ENCODE measurements at regions not wholly inside any gene's neighbourhood (a gene's known extent, or its start where the extent isn't known, plus 50 kb on each side); places are given as distances from the start of the nearest gene placed in this dataset.

DNA sequence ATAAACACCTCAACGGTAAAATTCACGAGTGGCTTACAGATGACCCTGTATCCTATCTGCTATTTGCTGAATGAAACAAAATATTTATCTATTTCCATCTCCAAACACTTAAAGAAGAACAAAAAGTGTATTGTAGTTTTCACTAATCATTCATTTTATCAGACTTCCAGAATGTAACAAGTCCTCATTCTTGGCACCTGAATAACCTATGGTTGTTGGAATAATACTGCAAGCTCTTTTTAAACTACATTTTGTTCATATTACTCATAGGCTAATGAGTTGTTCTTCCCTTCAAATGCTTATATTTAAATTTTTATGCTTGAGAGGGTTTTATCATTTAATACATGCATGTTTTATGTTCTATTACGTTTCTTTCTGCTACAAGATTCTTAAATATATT lies 1434.1 kb downstream of the SI start:
- no peak for TF ChIP-seq CSDC2 (CRISPR knock-in tag; IDR thresholded peaks at IDR 0.05)
- TF ChIP-seq, protein P1, sequence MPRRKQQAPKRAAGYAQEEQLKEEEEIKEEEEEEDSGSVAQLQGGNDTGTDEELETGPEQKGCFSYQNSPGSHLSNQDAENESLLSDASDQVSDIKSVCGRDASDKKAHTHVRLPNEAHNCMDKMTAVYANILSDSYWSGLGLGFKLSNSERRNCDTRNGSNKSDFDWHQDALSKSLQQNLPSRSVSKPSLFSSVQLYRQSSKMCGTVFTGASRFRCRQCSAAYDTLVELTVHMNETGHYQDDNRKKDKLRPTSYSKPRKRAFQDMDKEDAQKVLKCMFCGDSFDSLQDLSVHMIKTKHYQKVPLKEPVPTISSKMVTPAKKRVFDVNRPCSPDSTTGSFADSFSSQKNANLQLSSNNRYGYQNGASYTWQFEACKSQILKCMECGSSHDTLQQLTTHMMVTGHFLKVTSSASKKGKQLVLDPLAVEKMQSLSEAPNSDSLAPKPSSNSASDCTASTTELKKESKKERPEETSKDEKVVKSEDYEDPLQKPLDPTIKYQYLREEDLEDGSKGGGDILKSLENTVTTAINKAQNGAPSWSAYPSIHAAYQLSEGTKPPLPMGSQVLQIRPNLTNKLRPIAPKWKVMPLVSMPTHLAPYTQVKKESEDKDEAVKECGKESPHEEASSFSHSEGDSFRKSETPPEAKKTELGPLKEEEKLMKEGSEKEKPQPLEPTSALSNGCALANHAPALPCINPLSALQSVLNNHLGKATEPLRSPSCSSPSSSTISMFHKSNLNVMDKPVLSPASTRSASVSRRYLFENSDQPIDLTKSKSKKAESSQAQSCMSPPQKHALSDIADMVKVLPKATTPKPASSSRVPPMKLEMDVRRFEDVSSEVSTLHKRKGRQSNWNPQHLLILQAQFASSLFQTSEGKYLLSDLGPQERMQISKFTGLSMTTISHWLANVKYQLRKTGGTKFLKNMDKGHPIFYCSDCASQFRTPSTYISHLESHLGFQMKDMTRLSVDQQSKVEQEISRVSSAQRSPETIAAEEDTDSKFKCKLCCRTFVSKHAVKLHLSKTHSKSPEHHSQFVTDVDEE (CRISPR knock-in tag; IDR thresholded peaks at IDR 0.05): no peak
- TF ChIP-seq PPARA (CRISPR knock-in tag; IDR thresholded peaks at IDR 0.05; ENCODE audit: borderline replicate concordance): no peak
- TF ChIP-seq ZFP3 (CRISPR knock-in tag; IDR thresholded peaks at IDR 0.05): no peak
- TF ChIP-seq, protein P2, sequence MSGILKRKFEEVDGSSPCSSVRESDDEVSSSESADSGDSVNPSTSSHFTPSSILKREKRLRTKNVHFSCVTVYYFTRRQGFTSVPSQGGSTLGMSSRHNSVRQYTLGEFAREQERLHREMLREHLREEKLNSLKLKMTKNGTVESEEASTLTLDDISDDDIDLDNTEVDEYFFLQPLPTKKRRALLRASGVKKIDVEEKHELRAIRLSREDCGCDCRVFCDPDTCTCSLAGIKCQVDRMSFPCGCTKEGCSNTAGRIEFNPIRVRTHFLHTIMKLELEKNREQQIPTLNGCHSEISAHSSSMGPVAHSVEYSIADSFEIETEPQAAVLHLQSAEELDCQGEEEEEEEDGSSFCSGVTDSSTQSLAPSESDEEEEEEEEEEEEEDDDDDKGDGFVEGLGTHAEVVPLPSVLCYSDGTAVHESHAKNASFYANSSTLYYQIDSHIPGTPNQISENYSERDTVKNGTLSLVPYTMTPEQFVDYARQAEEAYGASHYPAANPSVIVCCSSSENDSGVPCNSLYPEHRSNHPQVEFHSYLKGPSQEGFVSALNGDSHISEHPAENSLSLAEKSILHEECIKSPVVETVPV (CRISPR knock-in tag; IDR thresholded peaks at IDR 0.05): no peak
- no peak for TF ChIP-seq TCF4 (CRISPR knock-in tag; IDR thresholded peaks at IDR 0.05; ENCODE audit: borderline replicate concordance)
- no peak for TF ChIP-seq BACH2 (CRISPR knock-in tag; IDR thresholded peaks at IDR 0.05; ENCODE audit: borderline replicate concordance)
- TF ChIP-seq RARB (CRISPR knock-in tag; IDR thresholded peaks at IDR 0.05): no peak
- ATAC-seq: no peak

DNA sequence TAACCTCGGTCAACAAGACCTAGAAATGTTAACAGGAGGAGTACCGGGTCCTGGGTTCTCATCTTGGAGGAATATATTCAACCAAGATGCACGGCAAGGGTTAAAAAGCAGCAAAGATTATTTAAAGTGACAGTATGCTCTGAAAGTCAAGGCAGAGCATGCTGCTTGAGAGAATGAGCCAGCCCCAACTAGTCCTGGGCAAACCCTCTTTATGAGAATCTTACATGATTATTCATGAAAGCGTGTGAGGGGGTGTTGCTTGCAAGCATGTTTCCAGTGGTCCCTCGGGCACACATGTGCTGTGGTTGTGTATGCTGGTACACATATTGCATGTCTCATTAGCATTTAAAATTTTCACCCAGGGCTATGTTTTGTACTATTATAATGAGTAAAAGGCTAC lies 1445.6 kb downstream of the SI start:
- no peak for ATAC-seq
- TF ChIP-seq ZNF70 (CRISPR knock-in tag; IDR thresholded peaks at IDR 0.05) (no peak), ESRRG (CRISPR knock-in tag; IDR thresholded peaks at IDR 0.05) (no peak), PPARA (CRISPR knock-in tag; IDR thresholded peaks at IDR 0.05; ENCODE audit: borderline replicate concordance) (no peak), TOX (CRISPR knock-in tag; IDR thresholded peaks at IDR 0.05; ENCODE audit: borderline replicate concordance) (no peak), RARB (CRISPR knock-in tag; IDR thresholded peaks at IDR 0.05) (no peak), GLIS3 (CRISPR knock-in tag; IDR thresholded peaks at IDR 0.05) (no peak), ZC3H10 (CRISPR knock-in tag; IDR thresholded peaks at IDR 0.05) (no peak), ZNF565 (CRISPR knock-in tag; conservative IDR thresholded peaks at IDR 0.05; ENCODE audit: low read depth) (no peak), ZFP30 (CRISPR knock-in tag; IDR thresholded peaks at IDR 0.05) (no peak), TCF4 (CRISPR knock-in tag; IDR thresholded peaks at IDR 0.05; ENCODE audit: borderline replicate concordance) (no peak), OSR1 (CRISPR knock-in tag; IDR thresholded peaks at IDR 0.05) (no peak)
- TF ChIP-seq, protein P3, sequence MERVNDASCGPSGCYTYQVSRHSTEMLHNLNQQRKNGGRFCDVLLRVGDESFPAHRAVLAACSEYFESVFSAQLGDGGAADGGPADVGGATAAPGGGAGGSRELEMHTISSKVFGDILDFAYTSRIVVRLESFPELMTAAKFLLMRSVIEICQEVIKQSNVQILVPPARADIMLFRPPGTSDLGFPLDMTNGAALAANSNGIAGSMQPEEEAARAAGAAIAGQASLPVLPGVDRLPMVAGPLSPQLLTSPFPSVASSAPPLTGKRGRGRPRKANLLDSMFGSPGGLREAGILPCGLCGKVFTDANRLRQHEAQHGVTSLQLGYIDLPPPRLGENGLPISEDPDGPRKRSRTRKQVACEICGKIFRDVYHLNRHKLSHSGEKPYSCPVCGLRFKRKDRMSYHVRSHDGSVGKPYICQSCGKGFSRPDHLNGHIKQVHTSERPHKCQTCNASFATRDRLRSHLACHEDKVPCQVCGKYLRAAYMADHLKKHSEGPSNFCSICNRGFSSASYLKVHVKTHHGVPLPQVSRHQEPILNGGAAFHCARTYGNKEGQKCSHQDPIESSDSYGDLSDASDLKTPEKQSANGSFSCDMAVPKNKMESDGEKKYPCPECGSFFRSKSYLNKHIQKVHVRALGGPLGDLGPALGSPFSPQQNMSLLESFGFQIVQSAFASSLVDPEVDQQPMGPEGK (CRISPR knock-in tag; IDR thresholded peaks at IDR 0.05; ENCODE audit: borderline replicate concordance): no peak
- TF ChIP-seq, protein P1 (CRISPR knock-in tag; IDR thresholded peaks at IDR 0.05): no peak
- TF ChIP-seq, protein P2 (CRISPR knock-in tag; IDR thresholded peaks at IDR 0.05): no peak

DNA sequence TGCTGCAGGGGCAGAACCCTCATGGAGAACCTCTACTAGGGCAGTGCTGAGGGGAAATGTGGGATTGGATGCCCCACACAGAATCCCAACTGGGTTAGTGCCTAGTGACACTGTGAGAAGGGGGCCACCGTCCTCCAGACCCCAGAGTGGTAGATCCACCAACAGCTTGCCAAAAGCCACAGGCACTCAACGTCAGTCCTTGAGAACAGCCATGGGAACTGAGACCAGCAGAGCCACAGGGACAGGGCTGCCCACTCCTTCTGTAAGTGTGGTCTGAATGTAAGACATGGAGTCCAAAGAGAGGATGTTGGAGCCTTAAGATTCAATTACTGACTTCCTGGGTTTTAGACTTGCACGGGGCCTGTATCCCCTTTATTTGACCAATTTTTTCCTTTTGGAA lies 1451.5 kb downstream of the SI start:
- ATAC-seq: no peak
- TF ChIP-seq, protein P4, sequence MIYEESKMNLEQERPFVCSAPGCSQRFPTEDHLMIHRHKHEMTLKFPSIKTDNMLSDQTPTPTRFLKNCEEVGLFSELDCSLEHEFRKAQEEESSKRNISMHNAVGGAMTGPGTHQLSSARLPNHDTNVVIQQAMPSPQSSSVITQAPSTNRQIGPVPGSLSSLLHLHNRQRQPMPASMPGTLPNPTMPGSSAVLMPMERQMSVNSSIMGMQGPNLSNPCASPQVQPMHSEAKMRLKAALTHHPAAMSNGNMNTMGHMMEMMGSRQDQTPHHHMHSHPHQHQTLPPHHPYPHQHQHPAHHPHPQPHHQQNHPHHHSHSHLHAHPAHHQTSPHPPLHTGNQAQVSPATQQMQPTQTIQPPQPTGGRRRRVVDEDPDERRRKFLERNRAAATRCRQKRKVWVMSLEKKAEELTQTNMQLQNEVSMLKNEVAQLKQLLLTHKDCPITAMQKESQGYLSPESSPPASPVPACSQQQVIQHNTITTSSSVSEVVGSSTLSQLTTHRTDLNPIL (CRISPR knock-in tag; IDR thresholded peaks at IDR 0.05; ENCODE audit: low read depth): no peak
- no peak for TF ChIP-seq SNAI2 (CRISPR knock-in tag; IDR thresholded peaks at IDR 0.05)
- TF ChIP-seq, protein P2 (CRISPR knock-in tag; IDR thresholded peaks at IDR 0.05): no peak
- no peak for TF ChIP-seq PPARA (CRISPR knock-in tag; IDR thresholded peaks at IDR 0.05; ENCODE audit: borderline replicate concordance)
- TF ChIP-seq ZFP3 (CRISPR knock-in tag; IDR thresholded peaks at IDR 0.05): no peak
- TF ChIP-seq ISL1 (CRISPR knock-in tag; IDR thresholded peaks at IDR 0.05): no peak
- no peak for TF ChIP-seq CSDC2 (CRISPR knock-in tag; IDR thresholded peaks at IDR 0.05)
- no peak for TF ChIP-seq BACH2 (CRISPR knock-in tag; IDR thresholded peaks at IDR 0.05; ENCODE audit: borderline replicate concordance)
- TF ChIP-seq ESRRG (CRISPR knock-in tag; IDR thresholded peaks at IDR 0.05): no peak
- TF ChIP-seq OSR1 (CRISPR knock-in tag; IDR thresholded peaks at IDR 0.05): no peak
- TF ChIP-seq RARB (CRISPR knock-in tag; IDR thresholded peaks at IDR 0.05): no peak
- TF ChIP-seq TOX (CRISPR knock-in tag; IDR thresholded peaks at IDR 0.05; ENCODE audit: borderline replicate concordance): no peak
- TF ChIP-seq GLIS3 (CRISPR knock-in tag; IDR thresholded peaks at IDR 0.05): no peak
